HK-2 (cell line): ENCODE measurements at regions not wholly inside any gene's neighbourhood (a gene's known extent, or its start where the extent isn't known, plus 50 kb on each side); places are given as distances from the start of the nearest gene placed in this dataset.

Source experiments
- DNase-seq: peaks from one replicate; pipeline ENCODE4 v3.0.0-alpha.2; 2018; ENCODE audit not compliant: unreplicated experiment

GRCh38 chr21:17003258-17003615 is 509.6 kb upstream of the CXADR start:
- DNase-seq: no peak

GRCh38 chr21:17003763-17004373 is 509.0 kb upstream of the CXADR start:
- DNase-seq: no peak

- no peak for DNase-seq
Measured at GRCh38 chr21:17032141-17032655, 480.6 kb upstream of the CXADR start.

- no peak for DNase-seq
Measured at GRCh38 chr21:17044696-17045095, 468.1 kb upstream of the CXADR start.

- no peak for DNase-seq
Measured at GRCh38 chr21:17045214-17045853, 467.5 kb upstream of the CXADR start.

- DNase-seq: no peak
Measured at GRCh38 chr21:17048974-17049373, 463.9 kb upstream of the CXADR start.

- no peak for DNase-seq
Measured at GRCh38 chr21:17050156-17050555, 462.7 kb upstream of the CXADR start.

GRCh38 chr21:17050646-17051045 is 462.2 kb upstream of the CXADR start:
- no peak for DNase-seq

- no peak for DNase-seq
Measured at GRCh38 chr21:17051054-17051453, 461.8 kb upstream of the CXADR start.

- DNase-seq: no peak
Measured at GRCh38 chr21:17053321-17053720, 459.5 kb upstream of the CXADR start.

GRCh38 chr21:17059936-17060335 is 452.9 kb upstream of the CXADR start:
- no peak for DNase-seq

- DNase-seq: no peak
Measured at GRCh38 chr21:17066006-17066405, 446.8 kb upstream of the CXADR start.

- DNase-seq: no peak
Measured at GRCh38 chr21:17071093-17071492, 441.8 kb upstream of the CXADR start.

- no peak for DNase-seq
Measured at GRCh38 chr21:17081193-17081592, 431.6 kb upstream of the CXADR start.

GRCh38 chr21:17082843-17083483 is 429.9 kb upstream of the CXADR start:
- no peak for DNase-seq

- no peak for DNase-seq
Measured at GRCh38 chr21:17085707-17086106, 427.1 kb upstream of the CXADR start.

GRCh38 chr21:17088500-17088899 is 424.3 kb upstream of the CXADR start:
- no peak for DNase-seq

GRCh38 chr21:17089091-17089491 is 423.8 kb upstream of the CXADR start:
- DNase-seq: no peak

- DNase-seq: no peak
Measured at GRCh38 chr21:17101696-17102095, 411.1 kb upstream of the CXADR start.

GRCh38 chr21:17105932-17106331 is 406.9 kb upstream of the CXADR start:
- no peak for DNase-seq

- no peak for DNase-seq
Measured at GRCh38 chr21:17114045-17114444, 398.8 kb upstream of the CXADR start.

GRCh38 chr21:17118638-17119384 is 394.0 kb upstream of the CXADR start:
- DNase-seq: no peak
